ENCODE measurements at regions not wholly inside any gene's neighbourhood (a gene's known extent, or its start where the extent isn't known, plus 50 kb on each side); places are given as distances from the start of the nearest gene placed in this dataset.

- no peak for DNase-seq (ENCODE audit: low read depth in 3 of 3, low spot score in 1 of 3)
Observed at GRCh38 chr10:110432814-110433565, 64.7 kb upstream of the DUSP5 start.

- no peak for DNase-seq (ENCODE audit: low read depth in 3 of 3, low spot score in 1 of 3)
Observed at GRCh38 chr10:110433740-110434139, 64.0 kb upstream of the DUSP5 start.

DNA sequence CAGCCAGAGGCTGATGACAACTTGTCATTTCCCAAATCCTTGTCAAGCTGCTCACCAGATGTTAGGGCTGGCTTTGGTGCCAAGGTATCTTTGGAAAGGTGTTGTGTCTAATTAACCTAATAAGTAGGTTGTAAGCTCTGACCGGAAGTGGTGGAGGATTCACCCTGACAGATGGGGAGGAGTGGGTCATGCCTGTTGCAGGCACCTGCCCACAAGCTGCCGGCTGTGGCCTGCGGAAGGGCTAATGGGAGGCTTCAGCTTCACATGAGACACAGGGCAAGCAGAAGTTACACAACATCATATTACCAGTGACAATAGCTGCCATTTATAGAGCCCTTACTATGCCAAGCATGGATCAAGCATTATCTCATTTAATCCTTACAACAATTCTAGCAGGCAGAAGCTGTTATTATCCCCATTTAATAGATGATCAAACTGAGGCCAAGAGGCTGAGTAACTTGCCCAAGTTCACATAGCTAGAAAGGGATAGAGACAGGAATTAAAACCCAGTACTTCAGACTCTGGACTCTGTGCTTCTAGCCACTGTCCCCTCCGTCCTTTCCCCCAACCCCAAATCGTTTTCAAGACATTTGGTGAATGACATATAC lies 63.1 kb upstream of the DUSP5 start:
- DNase-seq (ENCODE audit: low read depth in 3 of 3, low spot score in 1 of 3) = no peak

GRCh38 chr10:110436554-110437350 lies 61.0 kb upstream of the DUSP5 start:
- no peak for DNase-seq (ENCODE audit: low read depth in 3 of 3, low spot score in 1 of 3)

DNA sequence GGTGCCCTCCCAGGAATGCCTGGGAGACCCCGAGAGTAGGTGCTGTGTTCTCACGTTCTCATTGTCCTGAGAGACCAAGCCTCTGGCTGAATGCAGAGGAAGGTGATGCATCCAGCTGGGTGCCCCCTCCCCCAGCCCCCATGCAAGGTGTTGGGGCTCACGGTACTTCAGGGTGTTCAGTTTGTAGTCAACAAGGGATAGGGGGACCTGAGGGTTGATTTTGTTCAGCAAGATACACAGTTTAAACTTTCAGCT lies 60.4 kb upstream of the DUSP5 start:
- DNase-seq (ENCODE audit: low read depth in 3 of 3, low spot score in 1 of 3) = no peak

- no peak for DNase-seq (ENCODE audit: low read depth in 3 of 3, low spot score in 1 of 3)
Observed at GRCh38 chr10:110437761-110438341, 59.9 kb upstream of the DUSP5 start.

- DNase-seq (ENCODE audit: low read depth in 3 of 3, low spot score in 1 of 3) = no peak
Observed at GRCh38 chr10:110442746-110443145, 55.0 kb upstream of the DUSP5 start.

- DNase-seq (ENCODE audit: low read depth in 3 of 3, low spot score in 1 of 3) = no peak
Observed at GRCh38 chr10:110443239-110444003, 54.3 kb upstream of the DUSP5 start.

DNA sequence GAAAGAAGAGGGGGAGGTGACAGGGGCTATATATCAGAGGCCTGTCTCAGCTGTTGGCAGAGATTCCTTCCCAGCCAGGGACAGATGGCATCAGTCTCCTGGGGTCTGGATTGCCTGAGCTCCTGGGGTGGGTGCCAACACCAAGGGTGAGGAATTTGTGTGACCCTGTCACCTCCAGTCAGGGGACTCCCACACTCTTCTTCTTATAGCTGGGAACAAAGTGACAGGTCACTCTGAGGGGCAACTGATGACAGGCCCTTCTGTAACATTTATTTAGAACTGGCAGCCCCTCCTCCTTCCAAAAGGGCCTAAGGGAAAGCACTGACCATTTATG lies 53.7 kb upstream of the DUSP5 start:
- no peak for DNase-seq (ENCODE audit: low read depth in 3 of 3, low spot score in 1 of 3)

DNA sequence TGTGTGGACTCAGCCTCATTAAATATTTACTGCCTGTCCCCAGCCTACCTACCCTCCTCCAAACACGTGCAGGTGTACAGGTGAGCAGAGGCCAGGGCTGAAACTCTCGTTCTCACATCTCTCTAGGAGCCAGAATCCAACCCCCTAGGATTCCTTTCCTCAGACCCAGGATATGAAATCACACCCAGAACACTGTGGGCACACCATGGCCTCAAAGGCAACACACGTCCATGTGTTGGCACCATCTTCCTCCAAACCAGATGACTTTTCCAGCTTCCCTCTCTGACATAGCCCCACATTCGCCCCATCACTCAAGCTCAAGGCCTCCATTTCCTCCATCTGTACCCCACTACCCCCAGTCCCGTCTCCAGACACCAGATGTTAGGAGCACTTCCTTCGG lies 51.8 kb upstream of the DUSP5 start:
- no peak for DNase-seq (ENCODE audit: low read depth in 3 of 3, low spot score in 1 of 3)

DNA sequence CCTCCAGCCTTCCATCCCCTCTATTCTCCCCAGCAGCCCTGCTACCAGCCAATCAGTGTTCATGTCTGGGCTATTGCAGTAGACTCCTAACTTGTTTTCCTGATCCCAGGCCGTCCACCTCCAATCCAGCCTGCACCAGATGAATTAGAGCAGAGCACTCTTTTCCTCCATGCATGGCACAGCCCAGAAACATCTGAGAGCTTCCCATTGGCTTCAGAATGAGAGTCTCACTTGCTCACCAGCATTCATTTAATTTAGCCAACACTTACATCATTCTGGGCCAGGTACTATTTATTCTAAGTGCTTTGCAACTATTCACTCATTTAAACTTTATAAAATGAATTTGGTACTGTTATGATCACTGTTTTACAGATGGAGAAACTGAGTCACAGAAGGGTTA lies 51.4 kb upstream of the DUSP5 start:
- no peak for DNase-seq (ENCODE audit: low read depth in 3 of 3, low spot score in 1 of 3)

DNA sequence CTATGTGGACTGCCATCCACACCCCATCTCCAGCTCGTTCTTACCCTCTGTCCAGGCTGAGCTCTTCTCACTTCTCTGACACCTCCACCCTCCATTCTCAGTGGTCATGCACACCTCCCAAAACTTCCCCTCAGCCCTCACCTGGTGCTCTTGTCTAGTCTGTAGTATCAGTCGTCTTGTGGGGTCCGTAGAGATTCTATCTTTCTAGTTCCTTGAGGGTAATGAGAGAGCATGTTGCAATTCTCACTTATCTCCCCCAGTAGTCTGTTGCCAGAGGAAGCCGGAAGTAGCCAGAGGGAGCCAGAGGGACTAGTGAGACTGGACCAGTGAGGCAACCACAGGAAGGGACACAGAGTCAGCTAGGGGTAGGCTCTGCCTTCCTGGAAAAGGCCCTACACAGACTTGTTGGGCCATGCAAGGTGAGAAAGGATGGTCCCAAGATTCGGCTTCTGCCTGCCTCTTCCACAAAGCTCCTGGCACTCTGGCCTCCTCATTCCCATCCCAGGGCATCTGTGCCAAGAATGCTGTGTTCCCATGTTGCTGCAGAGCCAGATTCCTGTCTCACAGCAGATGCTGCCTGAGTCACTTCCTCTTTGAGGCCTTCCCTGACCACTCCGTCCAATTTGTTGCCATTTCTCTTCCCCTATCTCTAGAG lies 50.6 kb upstream of the DUSP5 start:
- DNase-seq (ENCODE audit: low read depth in 3 of 3, low spot score in 1 of 3) = no peak

DNA sequence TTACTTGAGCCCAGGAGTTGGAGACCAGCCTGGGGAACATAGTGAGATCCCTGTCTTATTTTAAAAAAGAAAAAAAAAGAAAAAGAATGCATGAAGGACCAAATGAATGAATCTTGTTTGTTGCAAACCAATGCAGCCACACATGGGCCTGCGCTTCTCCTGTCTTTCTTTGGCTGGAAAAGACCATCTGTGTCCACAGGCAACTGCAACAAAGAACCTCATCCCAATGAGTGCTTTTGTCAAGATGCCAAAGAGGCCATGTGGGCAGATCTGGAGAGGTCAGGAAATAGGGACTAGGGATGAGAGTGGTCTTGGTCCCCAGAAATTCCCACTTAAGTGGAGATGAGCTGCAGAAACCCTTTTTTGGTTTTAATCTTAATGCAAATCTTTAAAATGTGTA lies 49.8 kb upstream of the DUSP5 start:
- no peak for DNase-seq (ENCODE audit: low read depth in 3 of 3, low spot score in 1 of 3)

Data from stimulated activated CD4-positive, alpha-beta T cell treated with anti-CD3 and anti-CD28 coated beads, TNF-alpha, amount 100 ng/mL, for 1 hour (primary cell).